GM19463 (cell line): ENCODE measurements at regions not wholly inside any gene's neighbourhood (a gene's known extent, or its start where the extent isn't known, plus 50 kb on each side); places are given as distances from the start of the nearest gene placed in this dataset.
A peak's percentile ranks its signal among the peaks of the same experiment; 100 is the strongest.

Source experiments
- ATAC-seq: cut with Tn5 transposase; IDR thresholded peaks from one replicate; pipeline ENCODE4 v1.9.1; 2021; ENCODE audit warnings: mild to moderate bottlenecking, moderate library complexity; ENCODE audit not compliant: unreplicated experiment

- ATAC-seq = no peak
These were observed 974.6 kb upstream of the RAG2 start for GRCh38 chr11:37572491-37573171.

- ATAC-seq = no peak
These were observed 973.2 kb upstream of the RAG2 start for GRCh38 chr11:37571246-37571645.

- no peak for ATAC-seq
These were observed 963.0 kb upstream of the RAG2 start for GRCh38 chr11:37560991-37561390.

GRCh38 chr11:37560346-37560745 is 962.3 kb upstream of the RAG2 start:
- ATAC-seq = no peak

- ATAC-seq = no peak
These were observed 960.7 kb upstream of the RAG2 start for GRCh38 chr11:37558619-37559210.

GRCh38 chr11:37557990-37558389 is 960.0 kb upstream of the RAG2 start:
- ATAC-seq = no peak

- ATAC-seq = no peak
These were observed 954.2 kb upstream of the RAG2 start for GRCh38 chr11:37552284-37552683.

- ATAC-seq = no peak
These were observed 946.5 kb upstream of the RAG2 start for GRCh38 chr11:37544491-37544890.

- ATAC-seq = no peak
These were observed 935.8 kb upstream of the RAG2 start for GRCh38 chr11:37533830-37534229.

GRCh38 chr11:37533087-37533486 is 935.1 kb upstream of the RAG2 start:
- no peak for ATAC-seq

- no peak for ATAC-seq
These were observed 934.2 kb upstream of the RAG2 start for GRCh38 chr11:37532271-37532670.

GRCh38 chr11:37527545-37527944 is 929.5 kb upstream of the RAG2 start:
- ATAC-seq = no peak

- no peak for ATAC-seq
These were observed 927.3 kb upstream of the RAG2 start for GRCh38 chr11:37525336-37525735.

GRCh38 chr11:37519781-37520180 is 921.7 kb upstream of the RAG2 start:
- no peak for ATAC-seq

GRCh38 chr11:37512156-37512780 is 914.2 kb upstream of the RAG2 start:
- ATAC-seq = no peak

GRCh38 chr11:37511425-37511933 is 913.4 kb upstream of the RAG2 start:
- ATAC-seq = no peak

- ATAC-seq = no peak
These were observed 911.5 kb upstream of the RAG2 start for GRCh38 chr11:37509506-37509905.

- ATAC-seq = no peak
These were observed 908.5 kb upstream of the RAG2 start for GRCh38 chr11:37506531-37506930.

GRCh38 chr11:37505406-37505805 is 907.4 kb upstream of the RAG2 start:
- ATAC-seq = no peak

GRCh38 chr11:37504921-37505320 is 906.9 kb upstream of the RAG2 start:
- no peak for ATAC-seq

GRCh38 chr11:37504060-37504611 is 906.1 kb upstream of the RAG2 start:
- peak; percentile 87 for ATAC-seq
